H1 (cell line): ENCODE measurements at regions not wholly inside any gene's neighbourhood (a gene's known extent, or its start where the extent isn't known, plus 50 kb on each side); places are given as distances from the start of the nearest gene placed in this dataset.
A peak's percentile ranks its signal among the peaks of the same experiment; 100 is the strongest.
"Not testable (repeated sequence)": the region's sequence is repeated elsewhere in the genome, so short reads cannot be mapped to it uniquely, and the experiment has no call there.

Experiments
- CTCF ChIA-PET: fragments of 300-600 bp; sonication (Branson Sonifier 250); formaldehyde crosslinking; loops from one replicate; lab custom pipeline; 2021; ENCODE audit not compliant: partially characterized antibody; lab: Charles Lee
- POLR2A ChIA-PET: fragments of 300-600 bp; sonication (Branson Sonifier 250); formaldehyde crosslinking; loops from one replicate; lab custom pipeline; 2021; ENCODE audit warnings: inconsistent platforms; ENCODE audit not compliant: partially characterized antibody; lab: Charles Lee
- DNase-seq, 2 experiments: peaks; one replicate each; pipeline versions ENCODE4 v3.0.0 to v3.0.0-alpha.2; 2010 to 2022; ENCODE audit warnings: low spot score in 2 of 2, low read depth in 1 of 2, mixed read lengths in 1 of 2
- FAIRE-seq: peaks from 2 replicates; lab custom pipeline; 2011; peaks lifted over from hg19 to GRCh38; lab: Jason Lieb, UNC
- H2AFZ ChIP-seq: 2 replicates; pipeline ENCODE4 v1.8.1; 2012; ENCODE audit warnings: low read length, inconsistent platforms
- H2AK5ac ChIP-seq: 2 replicates; pipeline ENCODE4 v1.6.1; 2013; ENCODE audit warnings: low read depth, low read length
- H2BK120ac ChIP-seq: replicated peaks from 2 replicates; pipeline ENCODE3; 2013; ENCODE audit warnings: low read depth, low read length, inconsistent platforms
- H2BK12ac ChIP-seq: 2 replicates; pipeline ENCODE4 v1.6.1; 2013; ENCODE audit warnings: low read depth, low read length
- H2BK15ac ChIP-seq: 2 replicates; pipeline ENCODE4 v1.6.1; 2013; ENCODE audit warnings: low read length
- H2BK20ac ChIP-seq: 2 replicates; pipeline ENCODE4 v1.6.1; 2013; ENCODE audit warnings: low read length
- H2BK5ac ChIP-seq: 2 replicates; pipeline ENCODE4 v1.6.1; 2013; ENCODE audit warnings: low read depth, low read length
- H3K14ac ChIP-seq: 2 replicates; pipeline ENCODE4 v1.6.1; 2013; ENCODE audit warnings: inconsistent platforms; ENCODE audit not compliant: insufficient read length
- H3K18ac ChIP-seq: 2 replicates; pipeline ENCODE4 v1.6.1; 2013; ENCODE audit warnings: low read length; ENCODE audit errors: extremely low read depth
- H3K23ac ChIP-seq: 2 replicates; pipeline ENCODE4 v1.6.1; 2013; ENCODE audit warnings: inconsistent platforms; ENCODE audit not compliant: insufficient read length
- H3K23me2 ChIP-seq: 2 replicates; pipeline ENCODE4 v1.6.1; 2013; ENCODE audit warnings: low read depth, low read length
- H3K27ac ChIP-seq: 2 replicates; pipeline ENCODE4 v1.6.1; 2011; ENCODE audit warnings: low read depth, low read length, inconsistent platforms
- H3K27me3 ChIP-seq, 4 experiments: replicated peaks in 1 of 4; 1 replicate in 1 of 4; 2 replicates in 3 of 4; pipeline versions ENCODE4 v1.6.1 to v1.8.1; 2011 to 2013; ENCODE audit warnings: low read length in 3 of 4, mild to moderate bottlenecking in 3 of 4, inconsistent platforms in 2 of 4, mixed read lengths in 2 of 4, moderate library complexity in 1 of 4; ENCODE audit not compliant: control insufficient read depth in 3 of 4, insufficient read depth in 3 of 4; ENCODE audit errors: extremely low read depth in 1 of 4
- H3K36me3 ChIP-seq, 4 experiments: 2 replicates each; pipeline versions ENCODE4 v1.6.1 to v1.8.1; 2011 to 2013; ENCODE audit warnings: mild to moderate bottlenecking in 4 of 4, low read length in 3 of 4, moderate library complexity in 2 of 4, control low read depth in 1 of 4, inconsistent platforms in 1 of 4; ENCODE audit not compliant: insufficient read depth in 4 of 4, control insufficient read depth in 2 of 4
- H3K4ac ChIP-seq: replicated peaks from 2 replicates; pipeline ENCODE3; 2013; ENCODE audit warnings: low read length, low read depth, mixed read lengths, inconsistent platforms; ENCODE audit not compliant: insufficient read length
- H3K4me1 ChIP-seq, 4 experiments: replicated peaks in 1 of 4; 1 replicate in 1 of 4; 2 replicates in 3 of 4; pipeline versions ENCODE4 v1.6.1 to v1.8.1; 2011 to 2013; ENCODE audit warnings: low read length in 3 of 4, inconsistent platforms in 2 of 4, mixed read lengths in 1 of 4; ENCODE audit not compliant: insufficient read depth in 4 of 4, control insufficient read depth in 3 of 4
- H3K4me2 ChIP-seq, 2 experiments: 2 replicates each; pipeline versions ENCODE4 v1.6.1 to v1.8.1; 2011 to 2013; ENCODE audit warnings: low read depth in 2 of 2, low read length in 2 of 2, control low read depth in 1 of 2, inconsistent platforms in 1 of 2, mild to moderate bottlenecking in 1 of 2; ENCODE audit not compliant: insufficient read depth in 1 of 2
- H3K4me3 ChIP-seq, 4 experiments: fragments of 200-600, 300-600 bp in 1 of 4; sonication (generic), shearing (Covaris generic), sonication (Bioruptor Twin) in 1 of 4; 2 replicates each; pipeline versions ENCODE4 v1.5.1 to v1.8.1; 2011 to 2016; ENCODE audit warnings: low read length in 4 of 4, low read depth in 3 of 4, control low read depth in 2 of 4, inconsistent platforms in 2 of 4, mild to moderate bottlenecking in 2 of 4, mixed read lengths in 1 of 4, moderate library complexity in 1 of 4; ENCODE audit not compliant: insufficient read depth in 2 of 4; ENCODE audit errors: extremely low read depth in 1 of 4
- H3K56ac ChIP-seq: replicated peaks from 2 replicates; pipeline ENCODE3; 2013; ENCODE audit warnings: low read depth, mild to moderate bottlenecking, mixed read lengths, low read length, inconsistent platforms; ENCODE audit not compliant: insufficient read length
- H3K79me1 ChIP-seq: 2 replicates; pipeline ENCODE4 v1.6.1; 2013; ENCODE audit warnings: low read depth, low read length, control low read depth
- H3K79me2 ChIP-seq, 2 experiments: 2 replicates each; pipeline versions ENCODE4 v1.6.1 to v1.8.1; 2012 to 2013; ENCODE audit warnings: low read length in 2 of 2, mild to moderate bottlenecking in 2 of 2, inconsistent platforms in 1 of 2; ENCODE audit not compliant: insufficient read depth in 2 of 2, control insufficient read depth in 1 of 2
- H3K9ac ChIP-seq, 4 experiments: replicated peaks in 1 of 4; 1 replicate in 1 of 4; 2 replicates in 3 of 4; pipeline versions ENCODE4 v1.6.1 to v1.8.1; 2011 to 2013; ENCODE audit warnings: low read depth in 3 of 4, low read length in 3 of 4, control low read depth in 2 of 4, mild to moderate bottlenecking in 2 of 4, moderate library complexity in 2 of 4, inconsistent platforms in 1 of 4; ENCODE audit errors: extremely low read depth in 1 of 4
- H3K9me3 ChIP-seq, 2 experiments: 2 replicates each; pipeline versions ENCODE4 v1.6.1 to v1.8.1; 2012 to 2013; ENCODE audit warnings: mild to moderate bottlenecking in 2 of 2, moderate library complexity in 2 of 2, control low read depth in 1 of 2, inconsistent platforms in 1 of 2, low read depth in 1 of 2, low read length in 1 of 2, mixed read lengths in 1 of 2; ENCODE audit not compliant: insufficient read depth in 2 of 2
- H4K20me1 ChIP-seq, 2 experiments: replicated peaks in 1 of 2; 2 replicates each; pipeline versions ENCODE3 to v1.8.1; 2011 to 2013; ENCODE audit warnings: inconsistent platforms in 2 of 2, low read length in 2 of 2, mild to moderate bottlenecking in 1 of 2; ENCODE audit not compliant: insufficient read depth in 2 of 2, control insufficient read depth in 1 of 2
- H4K5ac ChIP-seq: 2 replicates; pipeline ENCODE4 v1.6.1; 2013; ENCODE audit warnings: low read length, low read depth, mixed read lengths, inconsistent platforms; ENCODE audit not compliant: insufficient read length
- H4K8ac ChIP-seq: 2 replicates; pipeline ENCODE4 v1.8.0; 2013; ENCODE audit warnings: mild to moderate bottlenecking, moderate library complexity, low read length, inconsistent platforms; ENCODE audit not compliant: insufficient read depth; ENCODE audit errors: extremely low read depth
- H4K91ac ChIP-seq: replicated peaks from 2 replicates; pipeline ENCODE3; 2013; ENCODE audit warnings: low read length, mixed read lengths, inconsistent platforms; ENCODE audit not compliant: insufficient read length
- WGBS, 2 experiments: shearing (Covaris generic) in 1 of 2; methylation state at CpG; one replicate each; pipeline versions ENCODE4 v1.1.6 to v1.1.7; 2013 to 2015; ENCODE audit warnings: low lambda C conversion rate in 2 of 2, mixed read lengths in 2 of 2, inconsistent platforms in 1 of 2, low coverage in 1 of 2, missing lambda C conversion rate in 1 of 2; ENCODE audit not compliant: insufficient replicate concordance in 2 of 2, insufficient coverage in 1 of 2, insufficient read length in 1 of 2; ENCODE audit errors: extremely low coverage in 1 of 2, missing lambda C conversion rate in 1 of 2; 5-methylcytosine and 5-hydroxymethylcytosine counted together

DNA sequence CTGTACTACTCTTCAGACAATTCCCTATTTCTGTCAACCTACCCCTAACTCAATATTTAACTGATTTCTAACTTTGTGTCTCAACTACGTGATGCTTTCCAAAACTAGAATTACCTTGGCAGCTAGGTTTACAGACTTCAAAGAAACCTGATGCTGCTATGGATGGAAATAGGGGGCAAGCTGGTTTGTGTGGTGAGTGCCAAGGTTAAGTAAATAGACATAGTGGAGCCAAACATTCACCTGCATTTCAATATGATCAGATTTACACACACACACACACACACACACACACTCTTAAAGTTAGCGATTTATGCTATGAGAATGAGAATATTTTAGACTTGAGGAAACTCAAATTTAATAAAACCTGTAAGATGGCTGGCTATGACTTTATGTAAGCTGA, 52.1 kb upstream of the POMZP3 start:
- H3K36me3 ChIP-seq, H2AFZ ChIP-seq, H3K18ac ChIP-seq, FAIRE-seq, H2AK5ac ChIP-seq, H3K4me3 ChIP-seq, H2BK120ac ChIP-seq, H4K20me1 ChIP-seq, H2BK5ac ChIP-seq, DNase-seq, H3K14ac ChIP-seq, H3K79me2 ChIP-seq, H3K23ac ChIP-seq, H3K56ac ChIP-seq, H3K9me3 ChIP-seq, H3K4me1 ChIP-seq, H3K27ac ChIP-seq, POLR2A ChIA-PET, H3K4me2 ChIP-seq, H4K8ac ChIP-seq, H2BK15ac ChIP-seq, H3K4ac ChIP-seq, H3K79me1 ChIP-seq, H4K91ac ChIP-seq, CTCF ChIA-PET, H2BK12ac ChIP-seq, H3K27me3 ChIP-seq, H2BK20ac ChIP-seq, H4K5ac ChIP-seq, H3K23me2 ChIP-seq, H3K9ac ChIP-seq: not testable (repeated sequence)
- 80% methylated on average over 2 of the region's 2 CpGs; no CpG with 5 or more reads in 1 of the 2 experiments for WGBS, 2 experiments

DNA sequence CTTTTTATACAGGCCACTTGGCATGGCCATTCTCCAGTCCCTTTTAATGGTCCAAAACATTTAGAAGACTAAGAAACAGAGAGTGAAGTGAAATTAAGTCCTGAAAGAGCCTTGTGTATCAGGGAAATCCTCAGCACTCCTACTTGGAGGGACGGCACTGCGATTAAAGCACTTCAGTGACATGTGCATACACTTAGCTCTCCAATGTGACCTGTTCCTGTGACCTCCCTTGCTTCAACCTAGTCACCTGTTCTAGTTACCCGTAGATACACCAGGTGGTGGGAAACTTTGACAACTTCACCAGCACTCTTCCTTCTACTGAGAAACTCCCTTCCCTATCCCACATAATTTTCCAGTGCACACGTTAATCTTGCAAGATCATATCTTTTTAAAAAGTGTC, 51.4 kb upstream of the POMZP3 start:
- H2BK120ac ChIP-seq, H2BK15ac ChIP-seq, H4K91ac ChIP-seq, H3K4me2 ChIP-seq, POLR2A ChIA-PET, H3K4me3 ChIP-seq, H3K36me3 ChIP-seq, H3K9ac ChIP-seq, H3K4ac ChIP-seq, H2BK5ac ChIP-seq, H2BK12ac ChIP-seq, H4K20me1 ChIP-seq, H3K56ac ChIP-seq, H3K23me2 ChIP-seq, H2AK5ac ChIP-seq, CTCF ChIA-PET, H3K27ac ChIP-seq, H3K23ac ChIP-seq, H3K79me2 ChIP-seq, H3K79me1 ChIP-seq, H4K5ac ChIP-seq, H2AFZ ChIP-seq, H3K18ac ChIP-seq, H3K4me1 ChIP-seq, DNase-seq, H4K8ac ChIP-seq, H3K9me3 ChIP-seq, H3K14ac ChIP-seq, H2BK20ac ChIP-seq, H3K27me3 ChIP-seq: not testable (repeated sequence)
- 100% methylated on average over 3 of the region's 4 CpGs; no CpG with 5 or more reads in 1 of the 2 experiments for WGBS, 2 experiments
- peak; percentile 52 for FAIRE-seq
